ENCODE measurements at regions not wholly inside any gene's neighbourhood (a gene's known extent, or its start where the extent isn't known, plus 50 kb on each side); places are given as distances from the start of the nearest gene placed in this dataset.
"Not testable (repeated sequence)": the region's sequence is repeated elsewhere in the genome, so short reads cannot be mapped to it uniquely, and the experiment has no call there.

GRCh38 chr6:9307187-9307586 lies 871.8 kb upstream of the SLC35B3 start:
- no peak for DNase-seq (ENCODE audit: low read depth)
- no peak for TF ChIP-seq CTCF (conservative IDR thresholded peaks at IDR 0.05; ENCODE audit: control insufficient read depth, insufficient read depth, low read depth, low read length)
- no peak overlapping the region for H3K4me3 ChIP-seq (ENCODE audit: control insufficient read depth, low read depth, low read length)

- H3K4me3 ChIP-seq (ENCODE audit: control insufficient read depth, low read depth, low read length) = no peak overlapping the region
These were observed 860.3 kb upstream of the SLC35B3 start for GRCh38 chr6:9295644-9296043.

GRCh38 chr6:9292975-9293374 lies 857.6 kb upstream of the SLC35B3 start:
- DNase-seq (ENCODE audit: low read depth) = no peak
- no peak overlapping the region for H3K4me3 ChIP-seq (ENCODE audit: control insufficient read depth, low read depth, low read length)
- no peak for TF ChIP-seq CTCF (conservative IDR thresholded peaks at IDR 0.05; ENCODE audit: control insufficient read depth, insufficient read depth, low read depth, low read length)

More at GRCh38 chr6:9295644-9296043, 860.3 kb upstream of the SLC35B3 start:
- TF ChIP-seq CTCF (conservative IDR thresholded peaks at IDR 0.05; ENCODE audit: control insufficient read depth, insufficient read depth, low read depth, low read length) = no peak
- DNase-seq (ENCODE audit: low read depth) = no peak

GRCh38 chr6:9290342-9290741 lies 855.0 kb upstream of the SLC35B3 start:
- H3K4me3 ChIP-seq (ENCODE audit: control insufficient read depth, low read depth, low read length); DNase-seq (ENCODE audit: low read depth): not testable (repeated sequence)

- DNase-seq (ENCODE audit: low read depth) = no peak
- TF ChIP-seq CTCF (conservative IDR thresholded peaks at IDR 0.05; ENCODE audit: control insufficient read depth, insufficient read depth, low read depth, low read length) = no peak
- no peak overlapping the region for H3K4me3 ChIP-seq (ENCODE audit: control insufficient read depth, low read depth, low read length)
These were observed 837.3 kb upstream of the SLC35B3 start for GRCh38 chr6:9272671-9273070.

GRCh38 chr6:9266741-9267140 lies 831.4 kb upstream of the SLC35B3 start:
- TF ChIP-seq CTCF (conservative IDR thresholded peaks at IDR 0.05; ENCODE audit: control insufficient read depth, insufficient read depth, low read depth, low read length) = no peak
- DNase-seq (ENCODE audit: low read depth) = no peak

GRCh38 chr6:9257215-9257614 lies 821.9 kb upstream of the SLC35B3 start:
- no peak for DNase-seq (ENCODE audit: low read depth)
- H3K4me3 ChIP-seq (ENCODE audit: control insufficient read depth, low read depth, low read length) = no peak overlapping the region
- no peak for TF ChIP-seq CTCF (conservative IDR thresholded peaks at IDR 0.05; ENCODE audit: control insufficient read depth, insufficient read depth, low read depth, low read length)

More at GRCh38 chr6:9266741-9267140, 831.4 kb upstream of the SLC35B3 start:
- no peak overlapping the region for H3K4me3 ChIP-seq (ENCODE audit: control insufficient read depth, low read depth, low read length)
